ENCODE measurements at regions not wholly inside any gene's neighbourhood (a gene's known extent, or its start where the extent isn't known, plus 50 kb on each side); places are given as distances from the start of the nearest gene placed in this dataset.

GRCh38 chr9:121593066-121593465 is 58.4 kb upstream of the DAB2IP start:
- TF ChIP-seq, protein P1, sequence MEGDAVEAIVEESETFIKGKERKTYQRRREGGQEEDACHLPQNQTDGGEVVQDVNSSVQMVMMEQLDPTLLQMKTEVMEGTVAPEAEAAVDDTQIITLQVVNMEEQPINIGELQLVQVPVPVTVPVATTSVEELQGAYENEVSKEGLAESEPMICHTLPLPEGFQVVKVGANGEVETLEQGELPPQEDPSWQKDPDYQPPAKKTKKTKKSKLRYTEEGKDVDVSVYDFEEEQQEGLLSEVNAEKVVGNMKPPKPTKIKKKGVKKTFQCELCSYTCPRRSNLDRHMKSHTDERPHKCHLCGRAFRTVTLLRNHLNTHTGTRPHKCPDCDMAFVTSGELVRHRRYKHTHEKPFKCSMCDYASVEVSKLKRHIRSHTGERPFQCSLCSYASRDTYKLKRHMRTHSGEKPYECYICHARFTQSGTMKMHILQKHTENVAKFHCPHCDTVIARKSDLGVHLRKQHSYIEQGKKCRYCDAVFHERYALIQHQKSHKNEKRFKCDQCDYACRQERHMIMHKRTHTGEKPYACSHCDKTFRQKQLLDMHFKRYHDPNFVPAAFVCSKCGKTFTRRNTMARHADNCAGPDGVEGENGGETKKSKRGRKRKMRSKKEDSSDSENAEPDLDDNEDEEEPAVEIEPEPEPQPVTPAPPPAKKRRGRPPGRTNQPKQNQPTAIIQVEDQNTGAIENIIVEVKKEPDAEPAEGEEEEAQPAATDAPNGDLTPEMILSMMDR (IDR thresholded peaks at IDR 0.05; ENCODE audit: insufficient read depth, low read length) = no peak
- TF ChIP-seq, protein P2, sequence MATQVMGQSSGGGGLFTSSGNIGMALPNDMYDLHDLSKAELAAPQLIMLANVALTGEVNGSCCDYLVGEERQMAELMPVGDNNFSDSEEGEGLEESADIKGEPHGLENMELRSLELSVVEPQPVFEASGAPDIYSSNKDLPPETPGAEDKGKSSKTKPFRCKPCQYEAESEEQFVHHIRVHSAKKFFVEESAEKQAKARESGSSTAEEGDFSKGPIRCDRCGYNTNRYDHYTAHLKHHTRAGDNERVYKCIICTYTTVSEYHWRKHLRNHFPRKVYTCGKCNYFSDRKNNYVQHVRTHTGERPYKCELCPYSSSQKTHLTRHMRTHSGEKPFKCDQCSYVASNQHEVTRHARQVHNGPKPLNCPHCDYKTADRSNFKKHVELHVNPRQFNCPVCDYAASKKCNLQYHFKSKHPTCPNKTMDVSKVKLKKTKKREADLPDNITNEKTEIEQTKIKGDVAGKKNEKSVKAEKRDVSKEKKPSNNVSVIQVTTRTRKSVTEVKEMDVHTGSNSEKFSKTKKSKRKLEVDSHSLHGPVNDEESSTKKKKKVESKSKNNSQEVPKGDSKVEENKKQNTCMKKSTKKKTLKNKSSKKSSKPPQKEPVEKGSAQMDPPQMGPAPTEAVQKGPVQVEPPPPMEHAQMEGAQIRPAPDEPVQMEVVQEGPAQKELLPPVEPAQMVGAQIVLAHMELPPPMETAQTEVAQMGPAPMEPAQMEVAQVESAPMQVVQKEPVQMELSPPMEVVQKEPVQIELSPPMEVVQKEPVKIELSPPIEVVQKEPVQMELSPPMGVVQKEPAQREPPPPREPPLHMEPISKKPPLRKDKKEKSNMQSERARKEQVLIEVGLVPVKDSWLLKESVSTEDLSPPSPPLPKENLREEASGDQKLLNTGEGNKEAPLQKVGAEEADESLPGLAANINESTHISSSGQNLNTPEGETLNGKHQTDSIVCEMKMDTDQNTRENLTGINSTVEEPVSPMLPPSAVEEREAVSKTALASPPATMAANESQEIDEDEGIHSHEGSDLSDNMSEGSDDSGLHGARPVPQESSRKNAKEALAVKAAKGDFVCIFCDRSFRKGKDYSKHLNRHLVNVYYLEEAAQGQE (IDR thresholded peaks at IDR 0.05; ENCODE audit: insufficient replicate concordance, low read depth) = no peak
- no peak for TF ChIP-seq SPI1 (IDR thresholded peaks at IDR 0.05; ENCODE audit: borderline replicate concordance, low read depth)
- no peak for TF ChIP-seq GABPA (IDR thresholded peaks at IDR 0.05; ENCODE audit: low read depth)

All from HL-60 (cell line).